ENCODE measurements at regions not wholly inside any gene's neighbourhood (a gene's known extent, or its start where the extent isn't known, plus 50 kb on each side); places are given as distances from the start of the nearest gene placed in this dataset.

DNA sequence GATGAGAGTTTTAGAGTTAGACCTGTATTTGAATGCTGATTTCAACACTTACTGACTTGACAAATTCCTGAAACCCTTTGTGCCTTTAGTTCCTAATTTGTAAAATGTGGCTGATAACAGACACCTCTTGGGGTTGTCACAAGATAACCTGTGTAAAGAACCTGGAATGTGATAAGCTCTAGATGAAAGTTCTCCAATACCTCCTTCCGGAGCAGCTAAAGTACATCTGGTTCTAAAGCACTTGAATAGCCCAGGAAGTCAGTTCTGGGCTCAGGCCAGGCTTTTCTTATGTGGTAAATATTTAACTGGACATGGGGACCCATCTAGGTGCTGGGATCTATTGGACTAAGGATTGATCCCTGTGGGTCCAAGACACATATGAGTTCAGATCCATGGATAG lies 310.8 kb upstream of the ADAMTSL1 start:
- no peak overlapping the region for H3K4me3 ChIP-seq (ENCODE audit: low read depth, low read length)
- DNase-seq (ENCODE audit: low read depth) = no peak
- TF ChIP-seq, protein P1, sequence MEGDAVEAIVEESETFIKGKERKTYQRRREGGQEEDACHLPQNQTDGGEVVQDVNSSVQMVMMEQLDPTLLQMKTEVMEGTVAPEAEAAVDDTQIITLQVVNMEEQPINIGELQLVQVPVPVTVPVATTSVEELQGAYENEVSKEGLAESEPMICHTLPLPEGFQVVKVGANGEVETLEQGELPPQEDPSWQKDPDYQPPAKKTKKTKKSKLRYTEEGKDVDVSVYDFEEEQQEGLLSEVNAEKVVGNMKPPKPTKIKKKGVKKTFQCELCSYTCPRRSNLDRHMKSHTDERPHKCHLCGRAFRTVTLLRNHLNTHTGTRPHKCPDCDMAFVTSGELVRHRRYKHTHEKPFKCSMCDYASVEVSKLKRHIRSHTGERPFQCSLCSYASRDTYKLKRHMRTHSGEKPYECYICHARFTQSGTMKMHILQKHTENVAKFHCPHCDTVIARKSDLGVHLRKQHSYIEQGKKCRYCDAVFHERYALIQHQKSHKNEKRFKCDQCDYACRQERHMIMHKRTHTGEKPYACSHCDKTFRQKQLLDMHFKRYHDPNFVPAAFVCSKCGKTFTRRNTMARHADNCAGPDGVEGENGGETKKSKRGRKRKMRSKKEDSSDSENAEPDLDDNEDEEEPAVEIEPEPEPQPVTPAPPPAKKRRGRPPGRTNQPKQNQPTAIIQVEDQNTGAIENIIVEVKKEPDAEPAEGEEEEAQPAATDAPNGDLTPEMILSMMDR (IDR thresholded peaks at IDR 0.05; ENCODE audit: insufficient read depth, low read length) = no peak

DNA sequence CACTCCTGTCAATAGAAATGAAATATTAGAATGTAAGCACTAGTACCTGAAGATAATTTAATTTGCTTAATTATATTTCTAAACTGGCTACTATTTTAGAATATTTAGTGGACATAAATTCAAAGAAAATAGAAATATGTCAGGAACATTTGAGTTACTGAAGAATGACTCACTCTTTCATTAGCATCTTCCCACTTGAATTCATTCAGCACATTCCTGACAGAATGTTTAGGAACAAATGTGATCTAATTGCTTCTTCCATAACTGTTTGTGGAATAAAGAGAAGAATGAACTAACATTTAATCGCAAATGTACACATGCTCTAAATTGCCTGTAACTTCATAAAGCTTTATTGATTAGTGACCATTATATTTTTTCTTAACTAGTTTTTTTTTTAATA lies 306.2 kb upstream of the ADAMTSL1 start:
- no peak overlapping the region for H3K4me3 ChIP-seq (ENCODE audit: low read depth, low read length)
- TF ChIP-seq, protein P1 (IDR thresholded peaks at IDR 0.05; ENCODE audit: insufficient read depth, low read length) = no peak
- no peak for DNase-seq (ENCODE audit: low read depth)

DNA sequence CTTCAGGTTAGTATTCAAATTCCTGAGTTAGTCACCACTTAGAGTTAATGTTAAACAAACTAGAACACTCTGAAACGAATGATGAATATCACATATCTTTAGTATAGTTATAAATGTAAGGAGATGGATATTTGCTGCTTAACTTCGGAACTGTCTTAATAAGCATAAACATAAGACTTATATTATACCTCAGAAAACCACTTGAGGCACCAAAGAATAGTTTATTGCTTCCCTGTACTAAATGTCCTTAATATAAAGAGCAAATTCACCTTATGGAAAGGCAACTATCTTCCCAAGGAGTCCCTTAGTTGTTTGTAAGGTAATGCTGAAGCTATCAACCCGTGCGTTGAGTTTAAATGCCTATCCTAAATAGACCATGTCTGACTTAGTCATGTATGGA lies 300.0 kb upstream of the ADAMTSL1 start:
- DNase-seq (ENCODE audit: low read depth) = no peak
- TF ChIP-seq, protein P1 (IDR thresholded peaks at IDR 0.05; ENCODE audit: insufficient read depth, low read length) = no peak
- H3K4me3 ChIP-seq (ENCODE audit: low read depth, low read length) = no peak overlapping the region

DNA sequence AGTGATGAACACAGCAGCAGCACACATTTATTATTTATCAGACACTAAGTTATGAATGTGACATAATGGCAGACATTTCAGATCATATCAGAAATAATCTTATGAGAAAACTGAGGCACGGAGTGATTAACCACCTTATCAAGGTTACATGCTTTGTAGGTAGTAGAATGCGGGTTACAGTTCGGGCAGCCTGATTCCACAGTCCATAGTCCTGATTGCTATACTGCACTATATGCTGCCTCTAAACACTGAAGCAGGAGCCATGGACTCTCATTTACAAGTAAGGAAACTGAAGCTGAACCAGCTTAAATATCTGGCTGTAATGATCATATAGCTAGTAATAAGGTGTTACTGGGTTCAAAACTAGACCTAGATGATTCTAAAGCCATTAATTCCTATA lies 291.3 kb upstream of the ADAMTSL1 start:
- TF ChIP-seq, protein P1 (IDR thresholded peaks at IDR 0.05; ENCODE audit: insufficient read depth, low read length) = no peak
- DNase-seq (ENCODE audit: low read depth) = no peak
- no peak overlapping the region for H3K4me3 ChIP-seq (ENCODE audit: low read depth, low read length)

DNA sequence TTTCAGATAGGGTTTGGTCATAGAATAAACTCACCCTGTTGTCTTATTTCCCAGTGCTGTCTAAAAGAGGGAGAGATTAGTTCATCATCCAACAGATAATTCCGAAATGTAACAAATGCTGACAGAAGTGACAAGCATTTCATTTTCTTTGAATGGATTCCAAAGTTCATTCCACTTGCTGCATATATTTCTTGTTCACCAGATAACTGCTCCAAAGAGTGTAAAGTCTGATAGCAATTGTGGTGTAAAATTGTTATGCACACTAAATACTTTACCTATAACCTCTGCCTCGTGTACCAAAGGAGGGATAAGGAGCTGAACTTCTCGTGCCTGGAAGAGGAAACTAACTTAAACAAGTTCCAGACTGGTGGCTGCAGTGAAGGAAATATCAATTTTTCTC lies 290.0 kb upstream of the ADAMTSL1 start:
- H3K4me3 ChIP-seq (ENCODE audit: low read depth, low read length) = no peak overlapping the region
- DNase-seq (ENCODE audit: low read depth) = no peak
- TF ChIP-seq, protein P1 (IDR thresholded peaks at IDR 0.05; ENCODE audit: insufficient read depth, low read length) = no peak

DNA sequence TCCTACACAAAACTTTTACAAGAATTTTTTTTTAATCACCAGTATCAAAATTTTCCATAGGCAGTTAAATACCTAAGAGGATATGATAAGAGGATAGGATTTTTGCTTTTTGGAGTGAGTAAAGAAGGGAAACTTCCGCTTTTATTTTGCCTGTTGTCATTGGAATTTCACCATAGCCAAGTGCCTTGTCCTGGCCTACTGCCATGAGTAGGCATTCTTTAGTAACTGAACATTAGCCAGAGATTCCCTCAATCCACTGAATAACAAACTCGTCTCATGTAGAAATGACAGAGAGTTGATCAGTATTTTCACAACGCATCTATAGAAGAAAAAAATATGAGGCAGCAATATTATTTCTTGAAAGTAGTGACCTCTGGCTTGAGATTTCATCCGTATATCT lies 289.6 kb upstream of the ADAMTSL1 start:
- TF ChIP-seq, protein P1 (IDR thresholded peaks at IDR 0.05; ENCODE audit: insufficient read depth, low read length) = no peak
- no peak overlapping the region for H3K4me3 ChIP-seq (ENCODE audit: low read depth, low read length)
- no peak for DNase-seq (ENCODE audit: low read depth)

DNA sequence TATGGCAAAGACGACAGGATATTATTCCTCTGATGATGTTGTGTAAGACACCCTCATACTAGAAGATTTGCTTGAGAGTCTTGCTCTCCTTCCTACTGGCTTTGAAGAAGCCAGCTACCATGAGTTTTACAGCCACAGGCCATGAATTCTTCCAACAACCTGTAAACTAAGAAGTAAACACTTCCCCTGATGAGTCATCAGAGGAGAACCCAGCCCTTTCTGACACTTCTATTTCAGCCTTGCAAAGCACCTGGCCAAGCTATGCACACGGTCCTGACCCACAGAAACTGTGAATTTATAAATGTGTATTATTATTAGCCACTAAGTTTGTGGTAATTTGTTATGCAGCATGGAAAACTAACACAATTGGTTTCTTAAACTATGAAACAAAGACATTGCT lies 288.8 kb upstream of the ADAMTSL1 start:
- H3K4me3 ChIP-seq (ENCODE audit: low read depth, low read length) = no peak overlapping the region
- TF ChIP-seq, protein P1 (IDR thresholded peaks at IDR 0.05; ENCODE audit: insufficient read depth, low read length) = no peak
- no peak for DNase-seq (ENCODE audit: low read depth)

Data from fibroblast of the aortic adventitia (primary cell).